SW 1271 (cell line): ENCODE measurements at regions not wholly inside any gene's neighbourhood (a gene's known extent, or its start where the extent isn't known, plus 50 kb on each side); places are given as distances from the start of the nearest gene placed in this dataset.
"Not testable (repeated sequence)": the region's sequence is repeated elsewhere in the genome, so short reads cannot be mapped to it uniquely, and the experiment has no call there.

ENCODE experiments used
- DNase-seq, 2 experiments: peaks; one replicate each; lab custom pipeline; 2025; lab: John Stamatoyannopoulos, UW

GRCh38 chr7:69438584-69439412 lies 159.5 kb upstream of the AUTS2 start:
- no peak for DNase-seq

GRCh38 chr7:69439636-69440325 lies 158.5 kb upstream of the AUTS2 start:
- no peak for DNase-seq

GRCh38 chr7:69440976-69441375 lies 157.3 kb upstream of the AUTS2 start:
- DNase-seq = no peak

- no peak for DNase-seq
Observed at GRCh38 chr7:69443136-69443535, 155.1 kb upstream of the AUTS2 start.

GRCh38 chr7:69445541-69445940 lies 152.7 kb upstream of the AUTS2 start:
- DNase-seq = no peak

- not testable (repeated sequence) for DNase-seq
Observed at GRCh38 chr7:69446213-69446612, 152.1 kb upstream of the AUTS2 start.

GRCh38 chr7:69448071-69448470 lies 150.2 kb upstream of the AUTS2 start:
- DNase-seq = no peak

GRCh38 chr7:69450456-69450855 lies 147.8 kb upstream of the AUTS2 start:
- no peak for DNase-seq

- DNase-seq = no peak
Observed at GRCh38 chr7:69451715-69452114, 146.6 kb upstream of the AUTS2 start.

- no peak for DNase-seq
Observed at GRCh38 chr7:69452797-69453196, 145.5 kb upstream of the AUTS2 start.

GRCh38 chr7:69457595-69458504 lies 140.4 kb upstream of the AUTS2 start:
- DNase-seq = no peak

GRCh38 chr7:69464035-69464434 lies 134.2 kb upstream of the AUTS2 start:
- DNase-seq = no peak

- no peak for DNase-seq
Observed at GRCh38 chr7:69465262-69465661, 133.0 kb upstream of the AUTS2 start.

- DNase-seq = no peak
Observed at GRCh38 chr7:69467826-69468225, 130.4 kb upstream of the AUTS2 start.

GRCh38 chr7:69476416-69476815 lies 121.9 kb upstream of the AUTS2 start:
- no peak for DNase-seq

- no peak for DNase-seq
Observed at GRCh38 chr7:69482676-69483075, 115.6 kb upstream of the AUTS2 start.

GRCh38 chr7:69489533-69489932 lies 108.7 kb upstream of the AUTS2 start:
- no peak for DNase-seq

GRCh38 chr7:69498671-69499070 lies 99.6 kb upstream of the AUTS2 start:
- no peak for DNase-seq

GRCh38 chr7:69502358-69502757 lies 95.9 kb upstream of the AUTS2 start:
- no peak for DNase-seq

- DNase-seq = no peak
Observed at GRCh38 chr7:69504733-69505420, 93.4 kb upstream of the AUTS2 start.

GRCh38 chr7:69508736-69509135 lies 89.5 kb upstream of the AUTS2 start:
- DNase-seq = no peak

GRCh38 chr7:69510114-69510513 lies 88.2 kb upstream of the AUTS2 start:
- no peak for DNase-seq
